Activated CD4-positive, alpha-beta T cell treated with anti-CD3 and anti-CD28 coated beads, Interleukin-2, amount 10 ng/mL, durations not matched to agents 7 days and 5 days (primary cell): ENCODE measurements at regions not wholly inside any gene's neighbourhood (a gene's known extent, or its start where the extent isn't known, plus 50 kb on each side); places are given as distances from the start of the nearest gene placed in this dataset.

Experiments
- CTCF ChIA-PET: fragments of 350-600 bp; sonication (Branson Sonifier 250); formaldehyde crosslinking; loops from one replicate; lab custom pipeline; 2021; ENCODE audit warnings: antibody characterized with exemption; lab: Charles Lee
- POLR2A ChIA-PET: fragments of 350-600 bp; sonication (Branson Sonifier 250); formaldehyde crosslinking; loops from one replicate; lab custom pipeline; 2021; ENCODE audit warnings: antibody characterized with exemption; lab: Charles Lee
- DNase-seq: peaks from one replicate; pipeline ENCODE4 v3.0.0-alpha.2; 2020
- H3K27ac Mint-ChIP-seq: one replicate; pipeline ENCODE4 v1.8.0; 2021; ENCODE audit warnings: mild to moderate bottlenecking, moderate library complexity, mixed read lengths
- H3K27me3 Mint-ChIP-seq: one replicate; pipeline ENCODE4 v1.8.0; 2021; ENCODE audit warnings: mixed read lengths
- H3K36me3 Mint-ChIP-seq: one replicate; pipeline ENCODE4 v1.8.0; 2021; ENCODE audit warnings: low read depth, mixed read lengths
- H3K4me1 Mint-ChIP-seq: one replicate; pipeline ENCODE4 v1.8.0; 2021; ENCODE audit warnings: mixed read lengths
- H3K4me3 Mint-ChIP-seq: one replicate; pipeline ENCODE4 v1.8.0; 2021; ENCODE audit warnings: mild to moderate bottlenecking, moderate library complexity, mixed read lengths
- H3K9me3 Mint-ChIP-seq: one replicate; pipeline ENCODE4 v1.8.0; 2021; ENCODE audit warnings: mixed read lengths

DNA sequence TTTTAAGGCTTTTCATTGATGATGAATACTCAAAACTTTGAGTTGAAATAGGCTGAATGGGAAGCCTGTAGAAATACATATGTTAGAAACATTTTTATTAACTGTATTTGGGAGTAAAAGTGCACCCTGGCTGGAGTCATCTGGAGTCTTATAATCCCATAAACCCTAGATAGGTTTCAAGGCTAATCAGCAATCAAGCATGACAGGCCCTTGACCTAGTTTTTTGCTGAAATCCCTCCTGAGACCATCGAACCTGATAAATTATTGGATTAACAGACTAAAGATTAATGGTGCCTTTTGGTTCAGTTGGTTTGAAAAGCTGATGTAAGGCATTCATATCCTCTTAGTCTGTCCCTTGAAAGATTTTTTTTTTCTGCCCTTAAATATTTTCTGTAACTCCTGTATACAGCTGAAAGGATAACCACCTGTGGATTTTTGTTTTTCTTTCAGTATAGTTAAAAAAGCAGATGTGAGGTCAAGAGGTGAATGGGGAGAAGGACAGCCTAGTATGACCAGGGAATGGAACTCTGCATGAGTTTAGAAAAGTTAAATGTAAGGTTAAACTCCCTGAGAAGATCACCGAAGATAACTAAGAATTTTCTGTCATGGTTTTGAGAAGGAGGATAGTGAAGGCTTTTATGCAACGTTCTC, 69.4 kb upstream of the STXBP5L start:
- ChIA-PET POLR2A (no interaction called here), CTCF (no interaction called here)
- H3K36me3 Mint-ChIP-seq = no peaks in the 10 kb centered on the region
- H3K9me3 Mint-ChIP-seq = no peaks in the 10 kb centered on the region
- H3K4me1 Mint-ChIP-seq = no peaks in the 10 kb centered on the region
- peaks cover 3% of the 10 kb centered on the region for H3K27me3 Mint-ChIP-seq
- no peak overlapping the region for H3K4me3 Mint-ChIP-seq
- H3K27ac Mint-ChIP-seq = no peak overlapping the region
- DNase-seq = no peak

DNA sequence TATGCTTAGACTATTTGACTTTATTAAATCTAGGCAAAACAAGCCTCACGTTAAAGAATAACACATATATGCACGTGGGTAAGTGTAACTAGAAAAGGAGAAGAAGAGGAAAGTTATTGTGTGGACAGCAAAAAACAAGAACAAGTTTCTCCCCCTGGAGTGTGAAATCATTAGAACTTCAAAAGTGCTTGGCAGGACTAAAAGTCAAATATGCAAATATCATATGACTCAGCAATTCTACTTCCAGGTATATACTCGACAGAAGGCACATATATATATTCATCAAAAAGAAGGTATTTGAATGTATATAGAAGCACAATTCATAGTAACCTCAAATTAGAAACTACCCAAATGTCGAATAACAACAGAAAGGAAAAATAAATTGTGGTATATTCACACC, 68.9 kb upstream of the STXBP5L start:
- H3K27me3 Mint-ChIP-seq = peaks cover 3% of the 10 kb centered on the region
- H3K4me3 Mint-ChIP-seq = no peak overlapping the region
- no peaks in the 10 kb centered on the region for H3K9me3 Mint-ChIP-seq
- POLR2A ChIA-PET = no interaction called here
- H3K27ac Mint-ChIP-seq = no peak overlapping the region
- CTCF ChIA-PET = no interaction called here
- DNase-seq = no peak
- no peaks in the 10 kb centered on the region for H3K4me1 Mint-ChIP-seq
- H3K36me3 Mint-ChIP-seq = no peaks in the 10 kb centered on the region

DNA sequence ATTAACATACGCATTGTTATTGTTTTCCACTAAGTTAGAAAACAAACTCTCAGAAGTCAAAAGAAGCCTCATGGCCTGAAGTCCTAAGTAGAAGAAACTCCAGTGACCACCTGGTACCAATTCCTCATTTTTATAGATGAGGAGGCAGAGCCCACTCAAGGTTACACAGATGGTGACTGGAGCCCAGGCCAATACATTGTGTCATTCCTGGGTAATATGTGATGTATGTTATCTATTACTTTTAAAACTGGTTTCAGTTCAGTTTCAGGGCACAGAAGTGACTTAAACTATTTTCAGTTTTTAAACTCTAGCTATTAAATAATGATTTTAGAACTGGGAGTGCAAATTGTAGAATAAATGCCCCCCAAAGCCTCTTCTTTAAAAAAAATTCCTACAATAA, 66.7 kb upstream of the STXBP5L start:
- Mint-ChIP-seq H3K27me3 (peaks cover 3% of the 10 kb centered on the region), H3K4me3 (no peak overlapping the region), H3K4me1 (no peaks in the 10 kb centered on the region), H3K36me3 (no peaks in the 10 kb centered on the region), H3K27ac (no peak overlapping the region), H3K9me3 (no peaks in the 10 kb centered on the region)
- ChIA-PET CTCF (no interaction called here), POLR2A (no interaction called here)
- DNase-seq = no peak

DNA sequence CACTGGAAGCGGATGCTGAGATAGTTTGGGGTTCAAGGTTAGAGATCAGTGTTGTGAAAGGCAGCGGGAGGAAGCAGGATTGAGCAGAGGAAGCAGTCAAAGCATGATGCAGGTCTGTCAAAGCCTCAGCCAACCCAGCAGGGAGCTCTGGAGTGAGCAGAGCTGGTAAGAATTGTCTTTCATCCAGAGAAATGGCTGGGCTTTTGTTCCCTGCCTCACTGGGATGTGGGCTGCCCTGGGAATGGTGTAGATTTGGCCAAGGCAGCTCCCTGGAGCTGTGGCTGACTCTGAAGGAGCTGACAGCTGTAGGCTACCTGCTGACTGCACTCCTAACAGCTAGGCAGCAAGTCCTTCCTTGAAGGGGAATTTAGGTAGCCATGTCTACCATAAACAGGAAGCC, 61.9 kb upstream of the STXBP5L start:
- Mint-ChIP-seq H3K4me1 (no peaks in the 10 kb centered on the region), H3K27ac (no peak overlapping the region), H3K27me3 (peaks cover 6% of the 10 kb centered on the region), H3K9me3 (no peaks in the 10 kb centered on the region), H3K36me3 (no peaks in the 10 kb centered on the region), H3K4me3 (no peak overlapping the region)
- no peak for DNase-seq
- CTCF ChIA-PET = no interaction called here
- POLR2A ChIA-PET = no interaction called here

DNA sequence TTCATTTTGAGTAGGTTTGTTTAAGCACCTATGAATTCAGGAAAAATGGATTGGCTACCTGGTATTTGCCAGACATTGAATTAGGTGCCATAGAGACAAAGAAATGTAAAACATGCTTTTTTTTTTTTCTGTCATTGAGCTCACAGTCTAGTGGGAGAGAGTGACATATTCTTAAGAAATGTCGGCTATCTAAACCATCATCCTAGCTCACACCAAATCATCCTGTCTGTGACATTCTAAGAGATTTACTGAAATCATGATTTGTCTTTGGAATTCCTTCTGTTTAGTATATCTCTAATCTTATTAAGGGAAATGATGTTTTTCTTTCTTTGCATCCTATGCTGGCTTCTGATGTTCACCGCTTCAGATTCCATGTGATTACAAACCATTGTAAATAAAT, 59.5 kb upstream of the STXBP5L start:
- Mint-ChIP-seq H3K27me3 (peaks cover 6% of the 10 kb centered on the region), H3K9me3 (no peaks in the 10 kb centered on the region), H3K4me3 (no peak overlapping the region), H3K27ac (no peak overlapping the region), H3K36me3 (no peaks in the 10 kb centered on the region), H3K4me1 (no peaks in the 10 kb centered on the region)
- CTCF ChIA-PET = no interaction called here
- no peak for DNase-seq
- POLR2A ChIA-PET = interaction anchor here (0.6 kb wide), 1 partner anchor 1647 kb away, joined by 4 read pairs; no protein-coding TSS in a partner anchor

DNA sequence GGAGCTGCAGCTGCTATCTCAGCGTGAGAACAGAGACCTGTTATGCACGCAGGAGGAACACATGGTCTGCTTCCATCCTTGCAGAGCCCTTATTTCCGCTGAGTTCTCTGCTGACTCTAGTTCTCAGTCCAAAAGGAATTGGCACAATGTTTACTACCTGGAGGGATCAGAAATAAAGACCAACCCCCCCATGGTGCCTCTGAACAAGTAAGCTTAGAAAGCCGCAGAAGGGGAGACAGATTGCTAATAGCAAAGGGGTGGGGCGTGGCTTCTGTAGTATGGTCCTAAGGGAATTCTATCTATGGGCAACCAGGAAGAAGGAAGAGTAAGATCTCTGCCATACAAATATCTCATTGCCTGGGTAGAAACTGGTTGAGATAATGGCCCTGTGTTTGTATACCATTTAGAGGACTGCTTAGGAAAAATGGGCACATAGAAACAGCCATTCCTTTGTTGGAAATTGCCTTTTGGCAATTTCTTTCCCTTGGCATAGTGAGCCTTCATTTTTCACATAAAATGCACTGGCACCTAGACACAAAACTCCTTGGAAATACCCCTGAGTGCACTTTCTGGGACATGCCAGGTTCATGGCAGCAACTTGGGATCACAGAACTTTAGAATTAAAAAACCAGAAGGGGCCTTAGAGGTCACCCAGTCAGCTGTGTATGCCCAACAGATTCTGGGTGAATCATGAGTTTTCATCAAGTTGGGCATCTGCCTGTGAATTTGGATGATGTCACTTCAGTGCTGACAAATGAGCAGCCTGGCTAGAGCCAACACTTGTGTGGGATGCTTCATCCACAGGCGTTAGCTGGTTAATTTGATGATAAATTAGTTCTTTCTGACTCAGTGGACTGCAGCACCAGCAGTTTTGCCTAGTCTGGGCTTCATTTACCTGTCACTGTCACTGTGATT, 57.4 kb upstream of the STXBP5L start:
- H3K36me3 Mint-ChIP-seq = no peaks in the 10 kb centered on the region
- CTCF ChIA-PET = no interaction called here
- no peak for DNase-seq

DNA sequence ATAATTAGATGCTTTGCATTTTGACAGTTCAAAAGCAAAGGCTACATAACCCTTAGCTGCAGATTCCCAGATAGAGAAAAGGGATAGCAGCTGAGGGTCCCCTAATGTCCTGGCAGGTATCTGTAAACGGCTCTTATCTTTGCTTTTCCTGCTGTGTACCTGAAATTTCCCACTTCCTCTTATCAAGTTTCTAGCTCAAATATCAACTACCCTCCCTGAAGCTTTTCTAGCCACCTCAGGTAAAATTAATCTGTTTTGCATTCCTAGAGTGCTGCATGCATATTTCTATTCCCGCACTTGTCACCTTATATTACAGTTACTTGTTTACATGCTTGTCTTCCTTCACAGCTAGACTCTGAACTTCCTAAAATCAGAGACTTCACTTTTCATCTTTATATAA, 55.6 kb upstream of the STXBP5L start:
- CTCF ChIA-PET = interaction anchor here (1.4 kb wide), 1 partner anchor 16 kb away, joined by 3 read pairs; no protein-coding TSS in a partner anchor

More for the DNA sequence above, 57.4 kb upstream of the STXBP5L start:
- no peaks in the 10 kb centered on the region for H3K9me3 Mint-ChIP-seq
- H3K4me3 Mint-ChIP-seq = no peak overlapping the region
- H3K27me3 Mint-ChIP-seq = peaks cover 6% of the 10 kb centered on the region
- POLR2A ChIA-PET = no interaction called here
- H3K27ac Mint-ChIP-seq = no peak overlapping the region
- H3K4me1 Mint-ChIP-seq = no peaks in the 10 kb centered on the region

DNA sequence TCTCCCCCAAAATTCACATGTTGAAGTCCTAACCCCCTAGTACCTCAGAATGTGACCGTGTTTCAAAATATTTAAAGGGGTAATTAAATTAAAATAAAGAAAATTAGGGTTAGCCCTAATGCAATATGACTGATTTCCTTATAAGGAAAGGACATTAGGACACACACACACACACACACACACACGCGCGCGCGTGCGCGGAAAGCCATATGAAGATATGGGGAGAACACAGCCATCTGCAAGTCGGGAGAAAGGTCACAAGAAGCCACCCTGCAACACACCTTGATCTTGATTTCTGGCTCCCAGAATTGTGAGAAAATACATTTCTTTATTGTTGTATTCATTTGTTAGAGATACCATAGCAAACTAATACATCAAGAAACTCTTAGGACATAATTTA, 54.6 kb upstream of the STXBP5L start:
- Mint-ChIP-seq H3K27me3 (peaks cover 3% of the 10 kb centered on the region), H3K36me3 (no peaks in the 10 kb centered on the region), H3K27ac (no peak overlapping the region), H3K4me3 (no peak overlapping the region), H3K9me3 (no peaks in the 10 kb centered on the region), H3K4me1 (no peaks in the 10 kb centered on the region)
- CTCF ChIA-PET = no interaction called here
- POLR2A ChIA-PET = no interaction called here
- DNase-seq = no peak

More for the DNA sequence above, 55.6 kb upstream of the STXBP5L start:
- Mint-ChIP-seq H3K27ac (no peak overlapping the region), H3K36me3 (no peaks in the 10 kb centered on the region), H3K27me3 (peaks cover 3% of the 10 kb centered on the region), H3K4me3 (no peak overlapping the region), H3K9me3 (no peaks in the 10 kb centered on the region), H3K4me1 (no peaks in the 10 kb centered on the region)
- POLR2A ChIA-PET = no interaction called here
- DNase-seq = no peak

DNA sequence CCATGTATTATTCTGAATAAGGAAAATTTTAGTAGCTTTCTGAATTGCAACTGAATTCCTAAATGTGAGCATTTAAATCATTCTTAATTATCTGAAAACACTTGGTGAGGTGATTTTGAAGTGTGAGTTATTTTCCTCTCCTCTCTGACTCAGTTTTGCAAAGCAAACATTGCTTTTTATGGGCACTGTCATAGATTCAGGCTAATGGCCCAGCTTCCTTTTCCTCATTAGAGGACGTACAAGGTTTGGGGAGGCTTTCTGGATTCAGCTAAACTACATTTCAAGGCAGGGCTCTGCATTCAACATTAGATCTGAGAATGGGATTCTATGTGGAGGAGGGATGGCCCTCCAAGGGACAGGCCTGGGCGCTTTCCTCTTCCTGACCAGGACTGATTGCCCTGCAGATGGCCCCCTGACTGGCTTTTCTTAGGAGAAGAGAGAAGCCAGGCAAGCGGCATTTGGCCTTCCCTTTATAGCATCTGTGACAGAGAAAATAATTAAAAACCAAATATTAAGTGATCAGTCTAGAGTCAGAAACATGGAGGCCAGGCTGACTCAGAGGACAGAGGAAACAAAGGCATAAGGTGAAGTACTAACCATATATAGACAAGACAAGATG, 53.0 kb upstream of the STXBP5L start:
- no peak overlapping the region for H3K4me3 Mint-ChIP-seq
- ChIA-PET POLR2A (no interaction called here), CTCF (no interaction called here)
- no peak for DNase-seq
- no peaks in the 10 kb centered on the region for H3K4me1 Mint-ChIP-seq
- peaks cover 2% of the 10 kb centered on the region for H3K27me3 Mint-ChIP-seq
- H3K9me3 Mint-ChIP-seq = no peaks in the 10 kb centered on the region
- H3K27ac Mint-ChIP-seq = no peak overlapping the region
- no peaks in the 10 kb centered on the region for H3K36me3 Mint-ChIP-seq

DNA sequence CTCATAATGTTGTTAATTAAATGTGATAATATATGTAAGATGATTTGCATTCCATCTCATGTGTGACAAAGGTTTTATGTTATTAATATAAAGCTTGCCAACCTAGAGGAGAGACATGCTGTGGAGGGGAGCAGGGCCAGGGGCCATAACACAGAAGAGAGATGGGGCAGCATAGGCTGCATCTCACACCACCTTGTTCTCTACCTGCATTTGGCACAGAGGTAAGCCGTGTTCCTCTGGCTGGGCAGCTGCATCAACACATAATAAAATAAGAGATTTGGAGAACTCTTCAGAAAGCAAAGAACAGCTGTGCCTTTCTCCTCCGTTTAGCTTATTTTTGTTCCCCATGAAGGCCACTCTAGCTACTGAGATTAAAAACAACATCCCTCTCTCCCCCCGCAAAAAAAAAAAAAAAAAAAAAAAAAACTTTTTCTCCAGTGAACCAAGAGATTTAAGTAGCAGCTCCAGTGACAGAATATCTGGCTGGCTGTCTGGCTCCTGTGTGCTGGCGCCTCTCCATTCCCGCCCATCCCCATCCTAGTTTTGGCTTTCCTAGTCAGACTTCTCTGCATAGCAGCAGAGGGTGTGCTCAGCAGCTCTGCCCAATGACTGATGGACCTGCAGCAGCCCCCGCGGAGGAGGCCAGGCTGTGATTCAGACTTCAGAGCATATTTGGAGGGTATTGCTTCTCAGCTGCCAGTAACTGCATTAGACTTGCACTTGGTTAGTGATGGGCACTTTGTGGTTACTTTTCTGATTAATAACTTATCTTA, 52.2 kb upstream of the STXBP5L start:
- Mint-ChIP-seq H3K27ac (no peak overlapping the region), H3K9me3 (no peaks in the 10 kb centered on the region), H3K36me3 (no peaks in the 10 kb centered on the region), H3K4me3 (no peak overlapping the region), H3K4me1 (no peaks in the 10 kb centered on the region), H3K27me3 (no peaks in the 10 kb centered on the region)
- POLR2A ChIA-PET = no interaction called here
- no peak for DNase-seq
- CTCF ChIA-PET = interaction anchor here (0.6 kb wide), 1 partner anchor 548 kb away, joined by 4 read pairs; no protein-coding TSS in a partner anchor
